Activated T-helper 2 cell treated with anti-CD3 and anti-CD28 coated beads, Interferon-gamma antibody, Interleukin-2, Interleukin-4, amounts not matched to agents 10 μg/mL and 5 μg/mL and 100 μg/mL, durations not matched to agents 14 hours and 24 hours and 36 hours (primary cell): ENCODE measurements at regions not wholly inside any gene's neighbourhood (a gene's known extent, or its start where the extent isn't known, plus 50 kb on each side); places are given as distances from the start of the nearest gene placed in this dataset.
A peak's percentile ranks its signal among the peaks of the same experiment; 100 is the strongest.

Source experiments
- DNase-seq: peaks from one replicate; pipeline ENCODE4 v3.0.0; 2021; ENCODE audit warnings: low spot score
- H3K27ac Mint-ChIP-seq: one replicate; pipeline ENCODE4 v1.8.0; 2021; ENCODE audit warnings: mixed read lengths
- H3K27me3 Mint-ChIP-seq: one replicate; pipeline ENCODE4 v1.8.0; 2021; ENCODE audit warnings: low read depth, mixed read lengths
- H3K36me3 Mint-ChIP-seq: one replicate; pipeline ENCODE4 v1.8.0; 2021; ENCODE audit warnings: low read depth, mixed read lengths
- H3K4me1 Mint-ChIP-seq: one replicate; pipeline ENCODE4 v1.8.0; 2021; ENCODE audit warnings: low read depth, mixed read lengths
- H3K4me3 Mint-ChIP-seq: one replicate; pipeline ENCODE4 v1.8.0; 2021; ENCODE audit warnings: low read depth, mild to moderate bottlenecking, moderate library complexity, mixed read lengths
- H3K9me3 Mint-ChIP-seq: one replicate; pipeline ENCODE4 v1.8.0; 2021; ENCODE audit warnings: mixed read lengths
- intact Hi-C: fragments of 100-400 bp; cut with micrococcal nuclease; formaldehyde crosslinking; loops from one replicate; pipeline ENCODE4 v1.15.1; 2023

DNA sequence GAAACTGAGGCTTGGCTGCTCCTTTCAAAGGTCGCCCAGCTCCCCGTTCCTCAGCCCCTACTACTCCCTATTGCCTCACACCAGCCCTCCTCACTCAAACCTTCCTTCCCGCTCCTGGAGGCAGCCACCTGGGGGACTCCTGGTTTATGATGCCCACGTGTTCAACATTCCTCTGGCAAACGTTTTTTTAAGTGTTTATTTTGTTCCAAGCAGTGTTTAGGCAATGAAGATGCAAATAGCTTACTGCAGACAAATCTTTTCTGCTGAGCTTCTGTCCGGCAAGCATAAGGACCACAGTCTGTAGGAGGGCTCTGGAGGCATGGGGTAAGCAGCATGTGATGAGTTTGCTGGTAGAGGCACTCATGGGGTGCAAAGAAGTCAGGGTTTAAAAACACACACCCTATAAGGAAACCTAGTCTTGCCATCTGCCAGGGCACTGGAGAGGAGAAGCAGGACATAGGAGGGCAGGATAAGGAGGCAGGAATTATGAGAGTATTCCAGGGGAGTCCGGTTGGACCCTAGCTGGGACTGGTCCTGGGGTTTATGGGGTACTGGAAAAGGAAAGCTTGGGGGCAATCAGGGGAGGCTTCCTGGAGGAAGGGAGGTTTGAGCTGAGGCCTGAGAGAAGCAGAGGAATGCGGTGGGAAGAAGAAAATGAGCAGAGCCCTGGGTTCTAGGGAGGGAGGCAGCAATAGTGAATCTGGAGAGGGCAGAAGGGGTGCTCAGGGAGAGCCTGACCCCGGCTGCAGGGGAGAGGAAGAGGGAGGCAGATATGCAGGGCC, 123.3 kb downstream of the NCOR2 start:
- Mint-ChIP-seq H3K27me3 (no peaks in the 10 kb centered on the region), H3K36me3 (peaks cover 26% of the 10 kb centered on the region), H3K4me1 (no peaks in the 10 kb centered on the region), H3K4me3 (no peak overlapping the region), H3K27ac (no peak overlapping the region), H3K9me3 (no peaks in the 10 kb centered on the region)
- no peak for DNase-seq
- intact Hi-C loops: no loop called here

DNA sequence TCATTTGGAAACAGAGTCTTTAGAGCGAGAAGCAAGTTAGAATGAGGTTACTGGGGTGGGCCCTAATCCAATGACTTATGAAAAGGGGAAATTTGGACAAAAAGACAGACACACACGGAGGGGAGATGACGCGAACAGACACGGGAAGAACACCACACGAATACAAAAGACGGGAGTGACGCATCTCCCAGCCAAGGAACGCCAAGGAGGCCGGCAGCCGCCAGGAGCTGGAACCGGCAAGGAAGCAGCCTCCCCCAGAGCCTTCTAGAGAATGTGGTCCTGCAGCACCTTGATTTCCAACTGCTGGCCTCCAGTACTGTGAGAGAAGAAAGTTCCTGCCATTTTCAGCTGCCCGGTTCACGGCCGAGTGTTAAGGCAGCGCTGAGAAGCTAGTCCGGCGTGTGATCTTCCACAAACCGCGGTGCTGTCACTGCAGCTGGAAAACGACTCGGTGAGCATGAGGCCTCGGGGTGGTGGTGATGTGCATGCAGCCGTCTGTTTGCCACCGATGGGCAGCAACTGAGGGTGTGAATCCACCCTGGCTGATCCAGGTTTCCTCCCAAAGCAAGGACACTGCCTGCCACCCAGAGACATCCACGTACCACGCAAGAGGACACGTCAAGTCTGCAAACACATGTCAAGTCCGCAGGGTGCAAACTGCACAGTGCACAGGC, 124.5 kb downstream of the NCOR2 start:
- Mint-ChIP-seq H3K9me3 (no peaks in the 10 kb centered on the region), H3K27me3 (no peaks in the 10 kb centered on the region), H3K27ac (no peak overlapping the region), H3K4me1 (no peaks in the 10 kb centered on the region), H3K4me3 (no peak overlapping the region), H3K36me3 (peaks cover 23% of the 10 kb centered on the region)
- no peak for DNase-seq
- intact Hi-C loops: no loop called here

DNA sequence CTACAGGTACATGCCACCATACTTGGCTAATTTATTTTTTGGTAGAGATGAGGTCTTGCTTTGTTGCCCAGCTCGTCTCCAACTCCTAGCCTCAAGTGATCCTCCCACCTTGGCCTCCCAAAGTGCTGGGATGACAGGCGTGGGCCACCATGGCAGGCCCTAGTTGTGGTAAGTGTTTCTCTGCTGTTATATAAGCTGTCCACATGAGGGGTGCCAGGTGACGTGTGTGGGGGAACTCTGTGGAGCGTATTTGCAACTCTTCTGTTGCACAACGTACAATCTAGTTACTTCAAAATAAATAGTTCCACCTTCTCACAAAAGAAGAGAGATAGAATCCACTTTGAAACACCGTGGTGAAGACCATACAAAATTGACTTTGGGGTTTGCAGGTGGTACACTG, 125.1 kb downstream of the NCOR2 start:
- H3K36me3 Mint-ChIP-seq: peaks cover 27% of the 10 kb centered on the region
- H3K9me3 Mint-ChIP-seq: no peaks in the 10 kb centered on the region
- H3K27ac Mint-ChIP-seq: no peak overlapping the region
- DNase-seq: no peak
- intact Hi-C loops: no loop called here
- no peaks in the 10 kb centered on the region for H3K27me3 Mint-ChIP-seq
- H3K4me1 Mint-ChIP-seq: no peaks in the 10 kb centered on the region
- H3K4me3 Mint-ChIP-seq: no peak overlapping the region

DNA sequence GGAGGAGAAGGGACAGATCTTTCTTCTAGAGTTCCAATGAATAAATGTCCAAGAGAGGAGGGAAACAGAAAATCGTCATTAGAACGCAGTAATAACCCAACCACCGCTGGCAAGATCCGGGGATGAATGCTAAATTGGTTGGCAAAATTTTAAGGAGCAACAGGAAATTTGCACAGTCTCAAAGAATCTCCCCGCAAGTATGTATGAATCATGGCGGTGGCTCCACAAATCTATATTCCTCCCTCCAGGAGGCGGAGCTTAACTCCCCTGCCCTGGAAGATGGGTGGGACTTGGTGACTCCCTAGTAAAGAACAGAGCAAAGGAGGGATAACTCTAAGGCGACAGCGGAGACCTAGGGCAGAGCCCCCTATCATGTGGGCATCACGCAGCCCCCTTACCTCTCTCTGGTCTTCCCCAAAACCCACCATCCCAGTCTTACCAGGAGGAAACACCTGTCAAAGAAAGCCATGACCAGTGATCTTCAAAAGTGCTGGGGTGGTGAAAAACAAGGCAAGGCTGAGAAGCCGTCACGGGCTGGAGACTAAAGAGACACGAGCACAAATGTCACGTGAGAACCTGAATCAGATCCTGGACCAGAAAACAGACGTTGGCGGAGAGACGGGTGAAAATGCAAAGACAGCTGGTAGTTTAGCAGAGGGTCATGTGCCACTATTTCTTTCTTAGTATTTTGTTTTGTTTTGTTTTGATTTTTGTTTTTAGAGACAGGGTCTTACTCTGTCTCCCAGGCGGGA, 125.8 kb downstream of the NCOR2 start:
- Mint-ChIP-seq H3K36me3 (peaks cover 24% of the 10 kb centered on the region), H3K9me3 (no peaks in the 10 kb centered on the region), H3K4me3 (no peak overlapping the region), H3K4me1 (no peaks in the 10 kb centered on the region), H3K27me3 (no peaks in the 10 kb centered on the region), H3K27ac (no peak overlapping the region)
- intact Hi-C loops: no loop called here
- no peak for DNase-seq

DNA sequence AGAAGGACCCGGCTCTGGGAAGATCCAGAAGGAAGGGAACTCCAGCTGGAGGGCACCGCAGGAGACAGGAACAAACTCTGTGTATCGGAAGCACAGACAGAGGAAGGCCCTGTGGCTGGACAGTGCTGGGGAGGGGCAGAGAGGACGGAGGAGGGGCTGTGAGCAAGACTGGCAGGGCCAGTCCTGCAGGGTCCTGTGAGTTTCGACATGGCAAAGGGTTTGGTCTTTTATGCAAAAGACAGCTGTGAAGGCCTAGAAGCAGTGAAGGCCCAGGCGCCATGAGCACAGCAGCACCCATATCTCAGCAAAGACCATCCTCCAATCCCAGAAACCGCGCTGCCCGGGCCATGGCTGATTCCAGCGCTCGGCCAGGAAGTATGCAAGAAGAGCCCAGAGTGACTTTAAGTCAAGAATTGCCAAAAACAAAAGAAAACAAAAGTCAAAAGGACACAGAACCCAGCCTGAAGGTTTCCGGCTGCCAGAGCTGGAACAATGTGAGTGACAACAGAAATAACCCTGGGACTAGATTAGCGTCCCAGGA, 126.5 kb downstream of the NCOR2 start:
- intact Hi-C loops: no loop called here
- DNase-seq: no peak
- no peak overlapping the region for H3K27ac Mint-ChIP-seq
- H3K9me3 Mint-ChIP-seq: no peaks in the 10 kb centered on the region
- peaks cover 27% of the 10 kb centered on the region for H3K36me3 Mint-ChIP-seq
- H3K4me1 Mint-ChIP-seq: no peaks in the 10 kb centered on the region
- no peaks in the 10 kb centered on the region for H3K27me3 Mint-ChIP-seq
- H3K4me3 Mint-ChIP-seq: no peak overlapping the region

DNA sequence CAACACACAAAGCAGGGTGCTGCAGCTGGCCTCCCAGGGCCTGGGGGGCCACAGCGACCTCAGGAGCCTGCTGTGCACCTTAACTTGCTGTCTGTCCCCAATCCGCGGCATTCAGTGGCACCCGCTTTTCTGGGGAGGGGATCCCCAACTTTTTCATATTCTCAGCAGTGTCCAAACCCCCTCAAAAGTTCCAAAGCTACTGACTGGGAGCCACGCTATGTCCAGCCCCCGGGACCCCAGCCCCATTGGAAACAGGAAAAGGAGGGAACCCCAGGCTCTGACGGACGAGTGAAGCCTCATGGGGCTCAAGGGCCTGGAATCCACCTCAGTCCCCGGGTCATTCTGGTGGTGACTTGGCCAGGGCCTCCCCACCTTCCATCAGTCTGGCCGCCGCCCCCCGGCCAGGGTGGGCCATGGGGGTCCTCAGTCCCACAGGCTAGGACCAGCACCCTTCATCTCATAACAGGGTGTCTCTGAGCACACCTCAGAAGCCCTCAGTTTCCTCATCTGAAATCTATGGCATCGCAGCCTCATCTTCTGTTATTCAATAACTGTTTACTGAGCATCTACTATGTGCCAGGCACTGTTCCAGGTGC, 127.3 kb downstream of the NCOR2 start:
- intact Hi-C loops: no loop called here
- Mint-ChIP-seq H3K4me1 (no peaks in the 10 kb centered on the region), H3K27ac (no peak overlapping the region), H3K27me3 (no peaks in the 10 kb centered on the region), H3K9me3 (no peaks in the 10 kb centered on the region), H3K36me3 (peaks cover 27% of the 10 kb centered on the region), H3K4me3 (no peak overlapping the region)
- no peak for DNase-seq

DNA sequence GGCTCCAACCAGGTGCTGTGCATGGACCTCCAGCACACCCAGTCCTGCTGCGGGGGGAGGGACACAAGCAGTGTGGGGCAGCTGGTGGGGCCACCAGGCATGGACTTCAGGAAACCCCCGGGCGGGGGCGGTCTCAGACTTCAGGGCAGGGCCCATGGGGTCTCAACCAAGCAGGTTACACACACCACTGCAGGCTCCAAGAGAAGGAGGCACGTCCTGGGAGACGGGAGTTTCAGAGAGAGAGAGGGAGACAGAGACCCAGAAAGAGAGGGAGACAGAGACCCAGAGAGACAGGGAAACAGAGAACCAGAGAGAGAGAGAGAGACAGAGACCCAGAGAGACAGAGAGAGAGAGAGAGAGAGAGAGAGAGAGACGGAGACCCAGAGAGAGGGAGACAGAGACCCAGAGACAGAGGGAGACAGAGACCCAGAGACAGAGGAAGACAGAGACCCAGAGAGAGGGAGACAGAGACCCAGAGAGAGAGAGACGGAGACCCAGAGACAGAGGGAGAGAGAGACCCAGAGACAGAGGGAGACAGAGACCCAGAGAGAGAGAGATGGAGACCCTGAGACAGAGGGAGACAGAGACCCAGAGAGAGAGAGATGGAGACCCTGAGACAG, 128.9 kb downstream of the NCOR2 start:
- DNase-seq: no peak
- H3K36me3 Mint-ChIP-seq: peaks cover 23% of the 10 kb centered on the region
- no peaks in the 10 kb centered on the region for H3K4me1 Mint-ChIP-seq

DNA sequence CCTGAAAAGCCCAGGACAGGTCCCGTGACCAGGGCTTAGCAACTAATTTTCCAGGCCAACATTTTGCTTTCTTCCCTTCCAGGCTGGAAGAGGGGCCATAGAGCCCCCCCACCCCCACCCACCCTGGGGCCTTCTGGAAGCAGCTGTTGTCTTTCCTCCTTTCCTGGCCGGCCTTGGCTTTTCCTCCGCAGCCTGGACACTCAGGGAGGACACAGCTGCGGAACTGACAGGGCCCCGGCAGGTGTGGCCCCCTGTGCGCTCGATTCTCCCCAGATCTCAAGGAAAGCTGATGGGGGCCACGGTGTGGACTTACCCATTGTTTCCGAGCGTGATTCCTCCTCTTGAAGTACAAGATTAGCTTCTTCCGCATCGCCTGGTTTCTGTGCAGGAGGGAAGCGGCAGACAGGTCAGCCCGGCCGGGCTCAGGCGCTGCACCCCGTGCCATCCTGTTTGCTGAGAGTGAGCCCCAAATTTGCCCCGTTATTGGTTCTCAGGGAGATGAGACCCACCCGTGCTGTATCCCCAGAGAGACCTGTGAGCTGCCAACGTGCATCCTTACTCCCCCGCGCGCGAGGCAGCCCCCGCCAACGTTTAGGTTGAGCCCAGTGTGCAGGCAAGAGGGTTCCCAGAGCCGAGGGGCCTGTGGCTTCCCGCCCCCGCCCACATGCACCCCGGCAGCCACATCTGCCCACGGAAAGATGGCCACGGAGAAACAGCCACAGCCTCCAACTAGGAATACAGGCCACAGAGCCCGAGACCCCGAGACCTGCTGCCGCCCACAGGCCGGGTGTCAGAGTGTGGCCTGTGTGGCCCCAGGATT, 129.6 kb downstream of the NCOR2 start:
- no peaks in the 10 kb centered on the region for H3K27me3 Mint-ChIP-seq
- intact Hi-C loops: no loop called here
- H3K9me3 Mint-ChIP-seq: no peaks in the 10 kb centered on the region
- H3K27ac Mint-ChIP-seq: no peak overlapping the region
- DNase-seq: no peak
- H3K36me3 Mint-ChIP-seq: peaks cover 22% of the 10 kb centered on the region
- H3K4me1 Mint-ChIP-seq: no peaks in the 10 kb centered on the region
- no peak overlapping the region for H3K4me3 Mint-ChIP-seq

More for the DNA sequence above, 128.9 kb downstream of the NCOR2 start:
- Mint-ChIP-seq H3K4me3 (no peak overlapping the region), H3K9me3 (no peaks in the 10 kb centered on the region), H3K27ac (no peak overlapping the region), H3K27me3 (no peaks in the 10 kb centered on the region)
- intact Hi-C loops: no loop called here

DNA sequence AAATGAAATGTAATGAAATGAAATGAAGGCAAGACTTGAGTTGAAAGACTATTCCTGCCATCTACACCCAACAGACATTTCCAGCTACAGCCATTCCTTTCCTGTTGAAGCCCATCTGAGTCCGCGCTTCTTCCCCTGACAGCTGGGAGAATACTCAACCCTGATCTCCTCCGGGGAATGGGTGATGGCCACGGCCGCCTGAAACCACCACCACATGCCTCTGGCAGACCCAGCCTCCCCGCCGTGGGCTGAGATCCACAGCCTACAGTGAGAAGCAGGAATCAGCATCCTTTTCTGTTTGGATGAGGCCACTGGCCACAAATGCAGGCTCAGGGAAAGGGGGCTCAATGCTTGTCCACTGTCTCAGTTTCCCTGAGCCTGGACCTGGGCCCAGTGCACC, 130.3 kb downstream of the NCOR2 start:
- Mint-ChIP-seq H3K27ac (no peak overlapping the region), H3K9me3 (no peaks in the 10 kb centered on the region), H3K4me1 (no peaks in the 10 kb centered on the region), H3K36me3 (peaks cover 18% of the 10 kb centered on the region), H3K4me3 (no peak overlapping the region), H3K27me3 (no peaks in the 10 kb centered on the region)
- DNase-seq: no peak
- intact Hi-C loops: no loop called here

DNA sequence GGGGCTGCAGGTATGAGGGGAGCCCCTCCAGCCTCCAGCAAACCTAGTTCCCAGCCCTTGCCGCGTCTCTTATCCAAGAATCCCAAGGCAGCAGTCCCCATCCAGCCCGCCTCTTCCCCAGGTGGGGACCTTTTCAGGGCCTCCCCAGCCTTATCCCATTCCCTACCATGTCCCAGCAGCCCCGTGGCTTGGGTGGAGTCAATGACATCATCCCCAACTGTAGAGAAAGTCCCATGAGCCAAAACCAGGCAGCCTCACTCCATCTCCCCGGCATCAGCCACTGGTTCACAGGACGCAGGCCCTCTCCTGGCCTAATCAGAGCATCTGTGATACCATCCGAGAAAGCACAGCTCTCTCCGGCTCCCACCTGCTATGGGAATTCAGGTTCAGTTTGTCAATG, 131.0 kb downstream of the NCOR2 start:
- H3K27ac Mint-ChIP-seq: no peak overlapping the region
- H3K36me3 Mint-ChIP-seq: peaks cover 21% of the 10 kb centered on the region
- DNase-seq: no peak
- no peak overlapping the region for H3K4me3 Mint-ChIP-seq
- intact Hi-C loops: no loop called here
- H3K27me3 Mint-ChIP-seq: no peaks in the 10 kb centered on the region
- no peaks in the 10 kb centered on the region for H3K4me1 Mint-ChIP-seq
- no peaks in the 10 kb centered on the region for H3K9me3 Mint-ChIP-seq

DNA sequence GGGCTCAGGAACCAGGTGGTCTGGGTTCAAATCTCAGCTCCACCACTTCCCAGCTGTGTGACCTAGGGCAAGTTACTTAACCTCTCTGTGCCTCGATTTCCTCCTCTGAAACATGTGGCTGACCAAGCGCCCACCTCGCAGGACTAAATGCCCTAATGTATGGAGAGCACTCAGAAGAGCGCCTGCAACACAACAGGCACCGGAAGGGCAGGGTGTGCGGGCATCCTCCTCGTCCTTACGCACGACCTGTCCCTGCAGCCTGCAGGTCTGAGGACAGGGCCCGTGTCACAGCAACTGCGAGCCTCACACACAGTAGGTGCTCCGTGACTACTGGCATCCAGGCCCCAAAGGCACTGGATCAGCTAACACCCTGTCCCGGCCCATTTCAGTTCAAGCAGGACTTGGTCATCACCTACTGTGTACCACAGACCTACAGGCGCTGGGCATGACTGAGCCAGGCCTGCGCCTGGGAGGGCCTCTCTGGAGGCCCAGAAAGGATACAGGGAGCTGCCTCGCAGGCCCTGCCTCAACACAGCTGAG, 131.5 kb downstream of the NCOR2 start:
- no peaks in the 10 kb centered on the region for H3K27me3 Mint-ChIP-seq

More for the DNA sequence above, 131.5 kb downstream of the NCOR2 start:
- intact Hi-C loops: no loop called here
- Mint-ChIP-seq H3K9me3 (no peaks in the 10 kb centered on the region), H3K4me1 (no peaks in the 10 kb centered on the region), H3K4me3 (no peak overlapping the region), H3K27ac (peak overlapping the region; percentile 6), H3K36me3 (peaks cover 23% of the 10 kb centered on the region)
- DNase-seq: no peak
